Stimulated activated CD4-positive, alpha-beta T cell treated with anti-CD3 and anti-CD28 coated beads, Interleukin-1b, Interleukin-23, amount 100 ng/mL, for 4 hours (primary cell): ENCODE measurements at regions not wholly inside any gene's neighbourhood (a gene's known extent, or its start where the extent isn't known, plus 50 kb on each side); places are given as distances from the start of the nearest gene placed in this dataset.
A peak's percentile ranks its signal among the peaks of the same experiment; 100 is the strongest.
"Not testable (repeated sequence)": the region's sequence is repeated elsewhere in the genome, so short reads cannot be mapped to it uniquely, and the experiment has no call there.

ENCODE experiments used
- DNase-seq, 2 donors: peaks; one replicate each; pipeline ENCODE4 v3.0.0-alpha.2; 2020; ENCODE audit warnings: low read depth in 2 of 2

- DNase-seq = no peak
Observed at GRCh38 chr3:67957268-67957667, 302.9 kb upstream of the SUCLG2 start.

DNA sequence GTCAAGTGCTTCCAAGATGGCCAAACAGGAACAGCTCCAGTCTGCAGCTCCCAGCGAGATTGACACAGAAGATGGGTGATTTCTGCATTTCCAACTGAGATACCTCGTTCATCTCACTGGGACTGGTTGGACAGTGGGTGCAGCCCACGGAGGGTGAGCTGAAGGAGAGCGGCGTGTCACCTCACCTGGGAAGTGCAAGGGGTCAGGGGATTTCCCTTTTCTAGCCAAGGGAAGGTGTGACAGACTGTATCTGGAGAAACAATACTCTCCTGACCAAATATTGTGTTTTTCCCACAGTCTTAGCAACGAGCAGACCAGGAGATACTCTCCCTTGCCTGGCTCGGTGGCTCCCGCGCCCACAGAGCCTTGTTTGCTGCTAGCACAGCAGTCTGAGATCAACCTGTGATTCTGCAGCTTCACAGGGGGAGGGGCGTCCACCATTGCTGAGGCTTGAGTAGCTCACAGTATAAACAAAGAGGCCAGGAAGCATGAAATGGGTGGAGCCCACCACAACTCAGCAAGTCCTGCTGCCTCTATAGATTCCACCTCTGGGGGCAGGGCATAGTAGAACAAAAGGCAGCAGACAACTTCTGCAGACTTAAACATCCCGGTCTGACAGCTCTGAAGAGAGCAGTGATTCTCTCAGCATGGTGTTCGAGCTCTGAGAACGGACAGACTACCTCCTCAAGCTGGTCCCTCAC lies 293.5 kb upstream of the SUCLG2 start:
- peak in 1 of 2 donors; percentile 3 for DNase-seq

- DNase-seq = no peak
Observed at GRCh38 chr3:67946436-67946835, 292.0 kb upstream of the SUCLG2 start.

- no peak for DNase-seq
Observed at GRCh38 chr3:67943546-67943945, 289.1 kb upstream of the SUCLG2 start.

- no peak for DNase-seq
Observed at GRCh38 chr3:67941433-67942030, 287.1 kb upstream of the SUCLG2 start.

GRCh38 chr3:67940210-67940952 lies 286.0 kb upstream of the SUCLG2 start:
- DNase-seq = no peak

GRCh38 chr3:67937498-67938118 lies 283.2 kb upstream of the SUCLG2 start:
- DNase-seq = no peak

- DNase-seq = not testable (repeated sequence)
Observed at GRCh38 chr3:67930394-67930793, 276.0 kb upstream of the SUCLG2 start.

DNA sequence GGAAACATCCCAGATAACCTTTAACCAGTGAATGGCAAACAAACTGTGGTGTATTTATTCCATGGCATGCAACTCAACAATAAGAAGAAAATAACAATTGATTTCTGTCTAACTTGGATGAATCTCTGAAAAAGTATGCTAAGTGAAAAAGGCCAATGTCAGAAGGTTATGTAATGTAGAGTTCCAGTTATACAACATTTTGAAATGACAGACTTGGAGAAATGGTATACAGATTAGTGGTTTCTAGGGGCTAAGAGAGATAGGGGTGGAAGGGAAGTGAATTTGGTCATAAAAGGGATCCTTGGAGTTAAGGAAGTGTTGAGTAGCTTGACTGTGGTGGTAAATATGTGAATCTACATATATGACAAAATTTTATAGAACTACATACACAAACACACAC lies 269.4 kb upstream of the SUCLG2 start:
- DNase-seq = no peak

- DNase-seq = no peak
Observed at GRCh38 chr3:67920969-67921368, 266.6 kb upstream of the SUCLG2 start.

DNA sequence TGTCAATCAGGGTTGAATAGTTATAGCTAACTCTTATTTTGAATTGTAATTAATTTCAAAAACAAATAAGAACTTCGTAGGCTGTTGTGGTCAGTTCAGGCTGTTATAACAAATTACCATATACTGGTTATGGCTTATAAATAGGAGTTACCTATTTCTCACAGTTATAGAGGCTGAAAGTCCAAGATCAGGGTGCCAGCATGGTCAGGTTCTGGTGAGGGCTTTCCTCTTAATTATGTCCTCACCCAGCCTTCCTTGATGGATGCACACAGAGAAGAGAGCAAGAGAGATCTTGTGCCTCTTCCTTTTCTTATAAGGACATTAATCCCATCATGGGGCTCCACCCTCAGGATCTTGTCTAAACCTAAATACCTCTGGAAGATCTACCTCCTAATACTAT lies 265.9 kb upstream of the SUCLG2 start:
- no peak for DNase-seq

DNA sequence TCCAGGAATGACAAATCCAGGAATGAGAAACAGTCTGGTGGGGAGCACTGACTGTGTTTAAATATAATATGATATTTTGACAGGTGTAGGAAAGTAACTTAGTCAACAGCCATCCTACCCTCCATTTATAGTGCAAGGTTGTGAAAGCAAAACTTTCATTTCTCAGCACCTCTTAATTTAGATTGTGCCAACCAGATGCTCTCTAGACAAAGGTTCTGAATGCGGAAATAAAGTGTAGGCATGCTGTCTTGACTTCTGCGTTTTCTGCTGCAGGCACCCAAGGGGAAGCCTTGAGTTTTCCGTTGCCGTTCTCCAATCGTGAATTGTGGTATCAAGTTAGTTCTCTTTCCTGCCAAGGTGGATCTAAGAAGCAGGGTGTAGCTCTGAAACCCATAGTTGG lies 261.9 kb upstream of the SUCLG2 start:
- DNase-seq = no peak

DNA sequence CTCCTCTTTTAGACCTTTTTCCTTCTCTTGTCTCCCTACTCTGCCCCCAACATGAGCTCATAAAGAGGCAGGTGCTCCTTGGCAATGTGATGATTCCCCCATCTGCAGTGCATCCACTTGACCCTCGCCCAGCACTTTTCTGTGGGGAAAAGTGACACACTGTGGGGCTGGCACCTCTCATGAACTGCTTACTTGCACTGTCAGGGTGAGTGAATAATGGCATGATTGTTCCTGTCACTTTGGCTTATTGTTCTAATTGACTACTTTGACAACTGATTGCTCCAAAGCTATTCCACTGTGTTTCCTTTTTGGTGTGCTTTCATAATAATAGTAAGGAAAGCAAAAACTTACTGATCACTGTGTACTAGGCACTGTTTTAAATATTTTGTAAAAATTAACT lies 253.3 kb upstream of the SUCLG2 start:
- DNase-seq = no peak

- DNase-seq = no peak
Observed at GRCh38 chr3:67906261-67906660, 251.8 kb upstream of the SUCLG2 start.

DNA sequence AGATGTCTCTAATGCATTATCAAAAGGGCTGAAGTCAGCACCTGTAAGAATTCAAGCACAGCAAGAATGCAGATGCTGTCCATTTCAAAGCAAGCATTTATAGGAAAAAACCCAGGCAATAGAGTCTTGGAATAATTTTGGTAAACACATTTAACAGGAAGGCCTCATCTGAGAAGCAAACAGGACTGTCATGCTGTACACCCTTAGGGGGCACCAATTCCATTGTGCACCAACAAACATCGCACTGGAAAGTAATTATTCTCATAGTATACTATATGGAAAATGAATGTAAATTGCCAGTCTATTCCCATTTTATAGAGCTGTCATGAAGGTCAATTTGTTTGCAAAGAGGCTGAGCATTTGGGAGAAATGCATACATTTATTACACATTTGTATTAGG lies 247.3 kb upstream of the SUCLG2 start:
- DNase-seq = no peak

GRCh38 chr3:67898916-67899315 lies 244.5 kb upstream of the SUCLG2 start:
- no peak for DNase-seq

DNA sequence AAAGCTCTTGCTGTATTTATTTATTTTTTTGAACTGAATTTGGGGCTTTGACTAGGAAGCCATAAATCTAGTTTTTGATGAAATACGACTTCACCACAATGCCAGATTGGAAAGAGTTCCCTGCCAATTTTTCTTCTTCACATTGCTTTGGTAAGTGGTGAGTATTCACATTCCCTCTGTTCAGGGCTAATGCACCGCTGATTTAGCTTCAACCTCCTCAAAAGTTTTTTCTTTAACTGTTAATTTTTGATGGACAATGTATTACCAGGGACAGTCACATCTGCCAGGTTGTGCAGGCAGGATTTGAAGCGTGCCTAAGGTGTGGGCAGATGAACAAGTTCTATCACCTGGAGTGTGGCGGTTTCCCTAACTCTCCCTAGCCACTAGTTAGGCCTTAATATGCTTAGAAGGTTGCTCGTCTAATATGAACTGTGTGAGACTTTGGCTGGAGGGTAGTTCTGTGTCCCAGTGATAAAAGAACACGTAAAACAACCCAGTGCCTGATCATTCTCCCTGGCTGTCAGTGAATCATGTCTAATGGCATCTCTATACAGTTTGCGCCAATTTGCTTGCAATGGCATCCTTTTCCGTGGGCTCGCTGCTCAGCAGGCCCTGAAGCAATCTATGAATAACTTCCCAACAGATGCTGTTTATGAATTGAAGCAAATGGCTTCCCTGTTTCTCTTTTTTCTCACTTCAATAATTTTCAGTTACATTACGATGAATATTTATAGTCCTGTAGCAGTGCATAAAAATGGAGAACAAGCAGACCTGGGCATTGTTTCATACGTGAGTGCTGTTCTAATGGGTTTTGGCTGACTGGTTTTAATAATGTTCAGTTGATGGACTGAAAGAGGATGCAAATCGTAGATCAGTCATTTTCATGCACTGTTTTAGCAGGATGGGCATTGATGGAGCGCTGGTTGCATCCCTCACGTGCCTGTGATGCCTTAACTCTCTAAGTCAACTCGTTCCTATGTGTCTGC lies 243.2 kb upstream of the SUCLG2 start:
- no peak for DNase-seq

GRCh38 chr3:67896130-67896529 lies 241.7 kb upstream of the SUCLG2 start:
- no peak for DNase-seq

DNA sequence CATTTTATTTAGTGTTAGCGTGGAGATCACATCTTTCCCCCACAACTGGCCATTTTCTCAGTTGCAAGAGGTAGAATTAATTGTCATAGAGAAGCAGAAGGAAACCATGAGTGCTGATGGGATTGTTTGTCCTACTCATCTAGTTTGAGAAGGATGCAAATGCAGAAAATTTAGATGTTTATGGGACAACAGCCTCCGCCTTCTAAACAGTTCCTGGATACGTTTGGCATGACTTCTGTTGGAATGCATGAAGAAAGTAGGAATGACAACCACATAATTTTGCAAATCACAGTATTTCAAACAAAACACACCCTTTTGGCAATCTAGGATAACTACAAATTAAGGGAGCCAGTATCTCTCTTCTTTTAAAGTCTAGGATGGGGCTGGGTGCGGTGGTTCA lies 240.1 kb upstream of the SUCLG2 start:
- DNase-seq = no peak

DNA sequence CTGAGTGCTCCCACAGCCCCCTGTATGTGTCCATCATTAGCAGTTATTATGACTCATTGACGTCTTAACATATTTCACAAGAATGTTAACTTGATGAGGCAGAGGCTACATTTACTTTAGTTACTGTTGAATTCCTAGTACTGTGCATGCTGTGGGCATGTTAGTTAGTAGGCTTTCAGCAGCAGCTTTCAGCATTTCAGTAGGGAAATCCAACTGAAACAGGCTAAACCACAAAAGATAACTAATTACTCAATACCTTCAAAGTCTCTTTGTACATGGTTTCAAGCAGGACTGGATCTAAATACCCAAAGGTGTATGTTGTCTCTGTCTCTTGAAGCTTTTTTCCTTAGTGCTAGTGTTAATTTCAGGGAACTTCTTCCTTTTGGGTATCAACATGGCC lies 229.9 kb upstream of the SUCLG2 start:
- DNase-seq = no peak

DNA sequence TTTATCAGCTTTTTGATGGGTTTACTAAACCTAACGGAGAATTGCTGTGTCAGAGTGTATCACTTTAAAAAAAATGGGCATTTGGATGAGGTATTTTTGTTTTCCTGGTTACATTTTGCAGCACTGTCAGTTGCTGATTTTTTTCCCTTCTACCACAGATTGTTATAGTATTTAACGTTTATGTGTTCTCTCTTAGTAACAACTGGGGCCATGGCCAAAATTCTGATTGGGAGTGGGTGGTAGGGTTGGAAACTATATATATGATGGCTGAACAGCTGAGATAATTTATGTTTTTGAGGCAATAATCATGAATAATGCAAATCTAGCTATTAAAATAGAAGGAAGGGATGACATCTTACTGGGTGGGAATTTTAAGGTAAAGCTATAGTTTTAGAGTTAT lies 229.4 kb upstream of the SUCLG2 start:
- no peak for DNase-seq
